Keratinocyte (primary cell): ENCODE measurements at regions not wholly inside any gene's neighbourhood (a gene's known extent, or its start where the extent isn't known, plus 50 kb on each side); places are given as distances from the start of the nearest gene placed in this dataset.

Experiments
- DNase-seq: peaks from one replicate; pipeline ENCODE4 v3.0.0-alpha.2; 2011; ENCODE audit warnings: low read depth, missing footprints, low spot score
- FAIRE-seq: peaks from 2 replicates; lab custom pipeline; 2011; peaks lifted over from hg19 to GRCh38; lab: Jason Lieb, UNC
- H2AFZ ChIP-seq: 2 replicates; pipeline ENCODE4 v1.6.0; 2012; ENCODE audit warnings: low read length, control low read depth, inconsistent platforms; ENCODE audit not compliant: control insufficient read depth
- H3K27ac ChIP-seq: 2 replicates; pipeline ENCODE4 v1.5.1; 2011; ENCODE audit warnings: low read length; ENCODE audit not compliant: control insufficient read depth, insufficient read depth
- H3K27me3 ChIP-seq: 3 replicates; pipeline ENCODE4 v1.6.0; 2011; ENCODE audit warnings: low read length; ENCODE audit not compliant: control insufficient read depth, insufficient read depth; ENCODE audit errors: extremely low read depth
- H3K36me3 ChIP-seq, 2 experiments: 2 replicates in 1 of 2; 3 replicates in 1 of 2; pipeline ENCODE4 v1.5.1; 2011; ENCODE audit warnings: low read length in 2 of 2, mild to moderate bottlenecking in 1 of 2; ENCODE audit not compliant: control insufficient read depth in 2 of 2, insufficient read depth in 2 of 2; ENCODE audit errors: extremely low read depth in 1 of 2
- H3K4me1 ChIP-seq: 3 replicates; pipeline ENCODE4 v1.5.1; 2011; ENCODE audit warnings: low read length; ENCODE audit not compliant: control insufficient read depth, insufficient read depth; ENCODE audit errors: extremely low read depth
- H3K4me2 ChIP-seq: 3 replicates; pipeline ENCODE4 v1.6.0; 2011; ENCODE audit warnings: low read depth, low read length; ENCODE audit not compliant: control insufficient read depth, insufficient read depth; ENCODE audit errors: extremely low read depth
- H3K4me3 ChIP-seq, 3 experiments: fragments of 200-600 bp in 1 of 3; sonication (generic) in 1 of 3; 2 replicates in 2 of 3; 3 replicates in 1 of 3; pipeline ENCODE4 v1.5.1; 2011 to 2016; ENCODE audit warnings: low read length in 3 of 3, mild to moderate bottlenecking in 3 of 3, control low read depth in 2 of 3, inconsistent platforms in 1 of 3, low read depth in 1 of 3, mixed read lengths in 1 of 3, mixed run types in 1 of 3, moderate library complexity in 1 of 3; ENCODE audit not compliant: control insufficient read depth in 2 of 3, insufficient read depth in 2 of 3; ENCODE audit errors: extremely low read depth in 1 of 3
- H3K79me2 ChIP-seq: 2 replicates; pipeline ENCODE4 v1.6.0; 2012; ENCODE audit warnings: low read length; ENCODE audit not compliant: control insufficient read depth, insufficient read depth
- H3K9ac ChIP-seq: 3 replicates; pipeline ENCODE4 v1.6.0; 2011; ENCODE audit warnings: low read length; ENCODE audit not compliant: control insufficient read depth, insufficient read depth; ENCODE audit errors: extremely low read depth
- H3K9me1 ChIP-seq: 3 replicates; pipeline ENCODE4 v1.6.0; 2011; ENCODE audit warnings: low read length; ENCODE audit not compliant: control insufficient read depth, insufficient read depth; ENCODE audit errors: extremely low read depth
- H3K9me3 ChIP-seq: 2 replicates; pipeline ENCODE4 v1.5.1; 2012; ENCODE audit warnings: low read depth, low read length; ENCODE audit not compliant: control insufficient read depth
- H4K20me1 ChIP-seq: 3 replicates; pipeline ENCODE4 v1.6.0; 2011; ENCODE audit warnings: low read length; ENCODE audit not compliant: control insufficient read depth, insufficient read depth; ENCODE audit errors: extremely low read depth
- EZH2 ChIP-seq: IDR thresholded peaks from one replicate; pipeline ENCODE4 v1.6.1; 2012; ENCODE audit warnings: inconsistent platforms, mild to moderate bottlenecking, low read length, moderate library complexity
- dilution Hi-C: fragments of 300-500 bp; cut with MboI; formaldehyde crosslinking; loops from one replicate; pipeline ENCODE4 v1.7.0; 2020; ENCODE audit warnings: low sequenced_read_pairs; ENCODE audit not compliant: extremely low pct_ligation_motif_present
- TF ChIP-seq, protein P1 (sequence below), 3 experiments: IDR thresholded peaks in 1 of 3; conservative IDR thresholded peaks in 1 of 3; optimal IDR thresholded peaks in 1 of 3; 2 replicates in 2 of 3; 3 replicates in 1 of 3; pipeline versions ENCODE3 to v1.5.1; 2011; ENCODE audit warnings: low read length in 3 of 3, mild to moderate bottlenecking in 3 of 3, moderate library complexity in 2 of 3, control low read depth in 1 of 3, inconsistent platforms in 1 of 3; ENCODE audit not compliant: insufficient read depth in 2 of 3; ENCODE audit errors: extremely low read depth in 1 of 3

DNA sequence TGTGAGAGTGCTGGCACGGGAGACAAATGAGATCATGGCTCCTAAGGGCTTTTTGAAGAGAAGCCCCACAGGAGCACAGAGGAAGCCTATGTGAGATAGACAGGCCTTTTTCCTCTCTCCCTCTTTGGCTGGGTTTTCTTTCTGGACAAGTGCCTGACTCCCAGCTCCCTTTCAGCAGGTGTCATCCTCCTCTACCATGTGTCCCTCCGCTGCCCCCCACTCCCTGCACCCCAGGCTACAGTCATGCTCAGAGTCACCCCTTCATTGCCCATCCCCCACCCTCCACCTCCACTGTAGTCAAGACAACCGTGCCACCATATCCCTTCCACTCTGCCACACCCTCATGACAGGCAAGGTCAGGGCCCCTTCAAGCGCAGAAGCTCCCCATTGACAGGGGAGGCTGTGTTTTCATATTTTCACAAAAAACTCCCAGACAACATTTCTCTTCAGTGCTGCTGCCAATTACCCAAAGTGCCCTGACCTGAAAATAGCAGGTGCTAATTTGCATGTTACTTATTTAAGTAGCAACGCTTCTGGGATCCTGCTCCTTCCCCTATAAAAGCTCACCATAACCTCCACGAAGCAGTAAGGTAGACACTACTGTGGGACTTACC lies 92.1 kb upstream of the IPO9 start:
- peaks cover 28% of the 10 kb centered on the region for H3K79me2 ChIP-seq
- H3K27ac ChIP-seq = no peak overlapping the region
- no peak overlapping the region for H3K4me3 ChIP-seq
- H3K9me3 ChIP-seq = no peaks in the 10 kb centered on the region
- H3K27me3 ChIP-seq = no peaks in the 10 kb centered on the region
- no peak overlapping the region for H3K9ac ChIP-seq
- dilution Hi-C loops = no loop called here
- H4K20me1 ChIP-seq = no peaks in the 10 kb centered on the region
- DNase-seq = no peak
- peaks cover 0 to 3% of the 10 kb centered on the region in 2 experiments for H3K36me3 ChIP-seq
- no peak overlapping the region for H2AFZ ChIP-seq
- H3K4me2 ChIP-seq = no peak overlapping the region
- H3K4me1 ChIP-seq = peaks cover 40% of the 10 kb centered on the region
- no peak for FAIRE-seq
- peaks cover 2% of the 10 kb centered on the region for H3K9me1 ChIP-seq
- TF ChIP-seq, protein P1, sequence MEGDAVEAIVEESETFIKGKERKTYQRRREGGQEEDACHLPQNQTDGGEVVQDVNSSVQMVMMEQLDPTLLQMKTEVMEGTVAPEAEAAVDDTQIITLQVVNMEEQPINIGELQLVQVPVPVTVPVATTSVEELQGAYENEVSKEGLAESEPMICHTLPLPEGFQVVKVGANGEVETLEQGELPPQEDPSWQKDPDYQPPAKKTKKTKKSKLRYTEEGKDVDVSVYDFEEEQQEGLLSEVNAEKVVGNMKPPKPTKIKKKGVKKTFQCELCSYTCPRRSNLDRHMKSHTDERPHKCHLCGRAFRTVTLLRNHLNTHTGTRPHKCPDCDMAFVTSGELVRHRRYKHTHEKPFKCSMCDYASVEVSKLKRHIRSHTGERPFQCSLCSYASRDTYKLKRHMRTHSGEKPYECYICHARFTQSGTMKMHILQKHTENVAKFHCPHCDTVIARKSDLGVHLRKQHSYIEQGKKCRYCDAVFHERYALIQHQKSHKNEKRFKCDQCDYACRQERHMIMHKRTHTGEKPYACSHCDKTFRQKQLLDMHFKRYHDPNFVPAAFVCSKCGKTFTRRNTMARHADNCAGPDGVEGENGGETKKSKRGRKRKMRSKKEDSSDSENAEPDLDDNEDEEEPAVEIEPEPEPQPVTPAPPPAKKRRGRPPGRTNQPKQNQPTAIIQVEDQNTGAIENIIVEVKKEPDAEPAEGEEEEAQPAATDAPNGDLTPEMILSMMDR (optimal IDR thresholded peaks at IDR 0.05 in 1 of 3, IDR thresholded peaks at IDR 0.05 in 1 of 3, conservative IDR thresholded peaks at IDR 0.05 in 1 of 3; ENCODE audit: extremely low read depth in 1 of 3, insufficient read depth in 2 of 3, low read length in 3 of 3) = no peak
- TF ChIP-seq EZH2 = no peak

DNA sequence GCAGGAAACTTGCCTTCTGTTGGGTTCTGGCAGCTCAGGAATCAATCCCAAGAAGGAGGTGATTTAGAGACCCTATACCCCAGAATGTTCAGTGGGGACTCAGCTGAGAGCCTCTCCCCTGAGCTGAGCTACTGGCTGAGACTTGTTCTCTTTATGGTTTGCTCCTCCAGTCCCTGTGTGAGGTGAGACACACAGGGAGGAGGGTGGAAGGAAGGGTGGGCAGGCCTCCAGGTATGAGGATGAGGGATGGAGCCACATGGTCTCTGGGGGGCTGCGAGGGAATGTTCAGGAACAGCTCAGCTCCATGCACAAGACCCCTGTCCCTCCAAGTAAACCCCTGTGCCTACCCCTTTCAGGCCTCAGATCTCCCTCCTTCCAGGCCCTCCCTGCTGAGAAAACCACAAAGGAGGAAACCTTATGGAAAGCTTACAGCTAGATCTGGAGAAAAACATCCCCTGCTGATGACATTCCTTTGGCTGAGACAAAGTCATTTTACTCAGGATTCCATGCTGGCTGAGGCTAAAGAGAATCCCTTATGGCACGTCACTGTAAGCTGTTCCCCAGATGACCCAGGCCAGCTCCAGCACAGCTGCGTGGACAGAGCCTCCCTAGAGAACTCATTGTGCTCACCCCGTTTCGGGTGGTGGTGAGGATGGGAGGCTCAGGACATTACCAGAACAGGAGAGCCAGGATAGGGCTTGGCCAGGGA lies 91.5 kb upstream of the IPO9 start:
- FAIRE-seq = no peak
- Histone ChIP-seq H3K79me2 (peaks cover 35% of the 10 kb centered on the region), H2AFZ (no peak overlapping the region), H3K4me3 (no peak overlapping the region), H3K27me3 (no peaks in the 10 kb centered on the region), H3K27ac (no peak overlapping the region), H4K20me1 (no peaks in the 10 kb centered on the region), H3K9me1 (peaks cover 2% of the 10 kb centered on the region), H3K36me3 (peaks cover 0 to 8% of the 10 kb centered on the region in 2 experiments), H3K9ac (no peak overlapping the region), H3K4me2 (no peak overlapping the region), H3K4me1 (peaks cover 46% of the 10 kb centered on the region), H3K9me3 (no peaks in the 10 kb centered on the region)
- DNase-seq = no peak
- TF ChIP-seq, protein P1 (optimal IDR thresholded peaks at IDR 0.05 in 1 of 3, IDR thresholded peaks at IDR 0.05 in 1 of 3, conservative IDR thresholded peaks at IDR 0.05 in 1 of 3; ENCODE audit: extremely low read depth in 1 of 3, insufficient read depth in 2 of 3, low read length in 3 of 3) = no peak
- no peak for TF ChIP-seq EZH2
- dilution Hi-C loops = no loop called here
